Testis (tissue), 2 donors: ENCODE measurements at regions not wholly inside any gene's neighbourhood (a gene's known extent, or its start where the extent isn't known, plus 50 kb on each side); places are given as distances from the start of the nearest gene placed in this dataset.

Source experiments
- CTCF ChIP-seq, 3 experiments: fragments of 450-650 bp in 2 of 3; fragments of 200-600 bp in 1 of 3; sonication (generic) in 1 of 3; IDR thresholded peaks; one replicate each; pipeline ENCODE4 v1.5.1; 2016 to 2019; ENCODE audit warnings: antibody characterized with exemption in 3 of 3, mild to moderate bottlenecking in 2 of 3, moderate library complexity in 1 of 3
- POLR2A ChIP-seq: fragments of 450-650 bp; IDR thresholded peaks from one replicate; pipeline ENCODE4 v1.6.1; 2017; ENCODE audit warnings: antibody characterized with exemption, mild to moderate bottlenecking, moderate library complexity

DNA sequence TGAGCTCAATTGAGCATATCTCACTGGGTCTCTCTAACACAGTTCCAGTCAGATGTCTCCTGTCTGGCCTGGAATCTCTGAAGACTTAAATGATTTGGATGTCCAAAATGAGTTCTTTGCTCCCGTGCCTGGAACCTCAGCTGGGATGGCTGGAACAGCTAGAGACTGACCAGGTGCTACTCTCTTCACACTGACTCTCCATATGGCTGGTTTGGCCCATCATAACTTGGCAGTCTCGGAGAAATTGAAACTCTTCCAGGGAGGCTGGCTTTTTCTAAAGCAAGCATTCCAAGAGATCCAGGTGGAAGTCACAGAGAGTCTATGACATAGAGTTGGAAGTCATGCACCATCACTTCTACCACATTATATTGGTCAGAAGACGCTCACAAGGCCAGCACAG lies 129.6 kb upstream of the NOL4 start:
- TF ChIP-seq CTCF (IDR thresholded peaks at IDR 0.05): no peak
- TF ChIP-seq POLR2A: no peak
